GM18909 (cell line): ENCODE measurements at regions not wholly inside any gene's neighbourhood (a gene's known extent, or its start where the extent isn't known, plus 50 kb on each side); places are given as distances from the start of the nearest gene placed in this dataset.
"Not testable (repeated sequence)": the region's sequence is repeated elsewhere in the genome, so short reads cannot be mapped to it uniquely, and the experiment has no call there.

Experiments
- ATAC-seq: cut with Tn5 transposase; IDR thresholded peaks from one replicate; pipeline ENCODE4 v1.9.1; 2021; ENCODE audit warnings: mild to moderate bottlenecking; ENCODE audit not compliant: unreplicated experiment, poor library complexity

GRCh38 chr5:155564541-155564940 is 551.0 kb downstream of the KIF4B start:
- ATAC-seq = no peak

- ATAC-seq = no peak
Observed at GRCh38 chr5:155575861-155576260, 562.3 kb downstream of the KIF4B start.

GRCh38 chr5:155586808-155587207 is 573.3 kb downstream of the KIF4B start:
- not testable (repeated sequence) for ATAC-seq

GRCh38 chr5:155587458-155587857 is 573.9 kb downstream of the KIF4B start:
- ATAC-seq = no peak

- no peak for ATAC-seq
Observed at GRCh38 chr5:155591273-155591672, 577.7 kb downstream of the KIF4B start.

- ATAC-seq = no peak
Observed at GRCh38 chr5:155594270-155594669, 580.7 kb downstream of the KIF4B start.

GRCh38 chr5:155595791-155596190 is 582.2 kb downstream of the KIF4B start:
- no peak for ATAC-seq

- ATAC-seq = no peak
Observed at GRCh38 chr5:155598552-155598951, 585.0 kb downstream of the KIF4B start.

GRCh38 chr5:155605920-155606319 is 592.4 kb downstream of the KIF4B start:
- ATAC-seq = no peak

- ATAC-seq = peak; percentile 70
Observed at GRCh38 chr5:155616779-155617392, 603.3 kb downstream of the KIF4B start.

GRCh38 chr5:155619688-155620087 is 606.1 kb downstream of the KIF4B start:
- ATAC-seq = no peak

GRCh38 chr5:155620821-155621410 is 607.4 kb downstream of the KIF4B start:
- no peak for ATAC-seq

- ATAC-seq = no peak
Observed at GRCh38 chr5:155624597-155625241, 611.2 kb downstream of the KIF4B start.

- ATAC-seq = no peak
Observed at GRCh38 chr5:155625315-155625714, 611.8 kb downstream of the KIF4B start.

- ATAC-seq = no peak
Observed at GRCh38 chr5:155625897-155626543, 612.5 kb downstream of the KIF4B start.

GRCh38 chr5:155626592-155626991 is 613.0 kb downstream of the KIF4B start:
- ATAC-seq = no peak

GRCh38 chr5:155628346-155628745 is 614.8 kb downstream of the KIF4B start:
- no peak for ATAC-seq

- ATAC-seq = no peak
Observed at GRCh38 chr5:155629597-155629996, 616.0 kb downstream of the KIF4B start.

- no peak for ATAC-seq
Observed at GRCh38 chr5:155631116-155631515, 617.6 kb downstream of the KIF4B start.

GRCh38 chr5:155633338-155633957 is 619.9 kb downstream of the KIF4B start:
- no peak for ATAC-seq

GRCh38 chr5:155649666-155650065 is 636.1 kb downstream of the KIF4B start:
- ATAC-seq = no peak
